ENCODE measurements at regions not wholly inside any gene's neighbourhood (a gene's known extent, or its start where the extent isn't known, plus 50 kb on each side); places are given as distances from the start of the nearest gene placed in this dataset.

DNA sequence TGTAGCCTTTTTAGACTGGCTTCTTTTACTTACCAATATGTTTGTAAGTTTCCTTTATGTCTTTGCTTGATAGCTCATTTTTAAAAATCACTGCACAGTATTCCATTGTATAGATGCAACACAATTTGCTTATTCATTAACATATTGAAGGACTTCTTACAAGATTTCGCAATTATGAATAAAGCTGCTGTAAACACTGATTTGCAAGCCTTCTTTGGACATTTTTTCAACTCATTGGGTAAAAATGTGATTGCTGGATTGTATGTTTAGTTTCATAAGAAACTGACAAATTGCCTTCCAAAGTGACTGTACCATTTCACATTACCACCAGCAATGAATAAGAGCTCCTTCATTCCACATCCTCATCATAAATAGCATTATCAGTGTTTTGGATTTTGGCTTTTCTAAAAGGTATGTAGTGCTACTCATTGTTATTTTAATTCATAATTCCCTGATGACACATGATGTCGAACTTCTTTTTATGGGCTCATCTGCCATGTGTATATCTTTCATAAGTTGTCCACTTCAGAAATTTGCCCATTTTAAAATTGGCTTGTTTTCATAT is 80.7 kb downstream of the TFAP2B start:
- H3K4me3 ChIP-seq, result no peak overlapping the region
- intact Hi-C loops (cut with DNase I; ENCODE audit: low total_unique reads), result no loop called here
- no peak for DNase-seq
- H3K36me3 ChIP-seq, result no peaks in the 10 kb centered on the region
- 80 to 88% (median 85%) methylated on average over 2 of the region's 2 CpGs for WGBS, 5 donors
- no peaks in the 10 kb centered on the region for H3K27me3 ChIP-seq
- H3K4me1 ChIP-seq, result no peaks in the 10 kb centered on the region
- TF ChIP-seq CTCF (IDR thresholded peaks at IDR 0.05) (no peak), POLR2AphosphoS5 (IDR thresholded peaks at IDR 0.05) (no peak), POLR2A (IDR thresholded peaks at IDR 0.05) (no peak), EP300 (IDR thresholded peaks at IDR 0.05) (no peak)
- peaks cover 0 to 3% (median 0%) of the 10 kb centered on the region in 4 donors for H3K9me3 ChIP-seq
- no peak overlapping the region for H3K27ac ChIP-seq

GRCh38 chr6:50902260-50902659 is 83.6 kb downstream of the TFAP2B start:
- H3K4me1 ChIP-seq, result no peaks in the 10 kb centered on the region
- H3K27me3 ChIP-seq, result no peaks in the 10 kb centered on the region
- H3K9me3 ChIP-seq, result no peaks in the 10 kb centered on the region
- no peak for DNase-seq
- intact Hi-C loops (cut with DNase I; ENCODE audit: low total_unique reads), result no loop called here
- no peak overlapping the region for H3K27ac ChIP-seq
- TF ChIP-seq CTCF (IDR thresholded peaks at IDR 0.05) (no peak), POLR2AphosphoS5 (IDR thresholded peaks at IDR 0.05) (no peak)
- no peaks in the 10 kb centered on the region for H3K36me3 ChIP-seq
- no peak overlapping the region for H3K4me3 ChIP-seq

GRCh38 chr6:50905297-50905696 is 86.6 kb downstream of the TFAP2B start:
- TF ChIP-seq EP300 (IDR thresholded peaks at IDR 0.05) (no peak), POLR2A (IDR thresholded peaks at IDR 0.05) (no peak), CTCF (IDR thresholded peaks at IDR 0.05) (no peak), POLR2AphosphoS5 (IDR thresholded peaks at IDR 0.05) (no peak)
- Histone ChIP-seq H3K36me3 (no peaks in the 10 kb centered on the region), H3K27ac (no peak overlapping the region), H3K4me1 (no peaks in the 10 kb centered on the region), H3K4me3 (no peak overlapping the region), H3K27me3 (no peaks in the 10 kb centered on the region), H3K9me3 (no peaks in the 10 kb centered on the region)
- intact Hi-C loops (cut with DNase I; ENCODE audit: low total_unique reads), result no loop called here
- DNase-seq, result no peak
- 61 to 71% (median 63%) methylated on average over 5 of the region's 5 CpGs for WGBS, 5 donors

GRCh38 chr6:50907565-50907964 is 88.9 kb downstream of the TFAP2B start:
- no peaks in the 10 kb centered on the region for H3K36me3 ChIP-seq
- TF ChIP-seq EP300 (IDR thresholded peaks at IDR 0.05) (no peak), POLR2AphosphoS5 (IDR thresholded peaks at IDR 0.05) (no peak), POLR2A (IDR thresholded peaks at IDR 0.05) (no peak), CTCF (IDR thresholded peaks at IDR 0.05) (no peak)
- no peak overlapping the region for H3K4me3 ChIP-seq
- DNase-seq, result no peak
- intact Hi-C loops (cut with DNase I; ENCODE audit: low total_unique reads), result no loop called here
- H3K27ac ChIP-seq, result no peak overlapping the region
- no peaks in the 10 kb centered on the region for H3K27me3 ChIP-seq
- no peaks in the 10 kb centered on the region for H3K4me1 ChIP-seq
- H3K9me3 ChIP-seq, result no peaks in the 10 kb centered on the region

Measured in stomach (tissue), 8 donors.